Esophagus (tissue), 2 donors: ENCODE measurements at regions not wholly inside any gene's neighbourhood (a gene's known extent, or its start where the extent isn't known, plus 50 kb on each side); places are given as distances from the start of the nearest gene placed in this dataset.
"Not testable (repeated sequence)": the region's sequence is repeated elsewhere in the genome, so short reads cannot be mapped to it uniquely, and the experiment has no call there.

ENCODE experiments used
- H3K27ac ChIP-seq, 2 donors: one replicate each; pipeline ENCODE4 v1.5.1; 2013; ENCODE audit warnings: low read depth in 2 of 2, mild to moderate bottlenecking in 2 of 2, inconsistent platforms in 1 of 2, low read length in 1 of 2, moderate library complexity in 1 of 2
- H3K27me3 ChIP-seq, 2 donors: one replicate each; pipeline ENCODE4 v1.6.1; 2013; ENCODE audit warnings: low read length in 2 of 2, control low read depth in 1 of 2, mild to moderate bottlenecking in 1 of 2; ENCODE audit not compliant: insufficient read depth in 2 of 2, control insufficient read depth in 1 of 2
- H3K36me3 ChIP-seq, 2 donors: one replicate each; pipeline ENCODE4 v1.6.1; 2013; ENCODE audit warnings: low read length in 1 of 2; ENCODE audit not compliant: control insufficient read depth in 2 of 2, insufficient read depth in 2 of 2
- H3K4me1 ChIP-seq, 2 donors: one replicate each; pipeline ENCODE4 v1.6.1; 2013; ENCODE audit warnings: low read length in 1 of 2; ENCODE audit not compliant: control insufficient read depth in 2 of 2, insufficient read depth in 2 of 2
- H3K4me3 ChIP-seq, 2 donors: one replicate each; pipeline ENCODE4 v1.5.1; 2013; ENCODE audit warnings: low read length in 2 of 2, mild to moderate bottlenecking in 2 of 2, low read depth in 1 of 2, moderate library complexity in 1 of 2
- H3K9me3 ChIP-seq, 2 donors: one replicate each; pipeline ENCODE4 v1.6.1; 2013; ENCODE audit warnings: mild to moderate bottlenecking in 2 of 2, low read depth in 1 of 2, low read length in 1 of 2, moderate library complexity in 1 of 2; ENCODE audit not compliant: control insufficient read depth in 2 of 2, insufficient read depth in 1 of 2
- WGBS, 2 donors: extraction: QIAGEN DNeasy Blood & Tissue Kit; methylation state at CpG; one replicate each; pipeline ENCODE4 v1.1.7; 2013; 5-methylcytosine and 5-hydroxymethylcytosine counted together
- donor health status: healthy with polysubstance abuse.
- donor health status: Bipolar disorder and iron deficiency.

GRCh38 chr10:23571884-23572283 lies 133.0 kb downstream of the OTUD1 start:
- Histone ChIP-seq H3K4me3 (no peak overlapping the region), H3K36me3 (no peaks in the 10 kb centered on the region), H3K27ac (no peak overlapping the region), H3K27me3 (no peaks in the 10 kb centered on the region), H3K4me1 (no peaks in the 10 kb centered on the region), H3K9me3 (peaks cover 3% of the 10 kb centered on the region in 2 donors)

- 85 to 89% methylated on average over 2 of the region's 2 CpGs for WGBS, 2 donors
- Histone ChIP-seq H3K4me3 (no peak overlapping the region), H3K27ac (no peak overlapping the region), H3K9me3 (no peaks in the 10 kb centered on the region), H3K36me3 (no peaks in the 10 kb centered on the region), H3K4me1 (no peaks in the 10 kb centered on the region), H3K27me3 (no peaks in the 10 kb centered on the region)
Observed at GRCh38 chr10:23581906-23582450, 143.1 kb downstream of the OTUD1 start.

DNA sequence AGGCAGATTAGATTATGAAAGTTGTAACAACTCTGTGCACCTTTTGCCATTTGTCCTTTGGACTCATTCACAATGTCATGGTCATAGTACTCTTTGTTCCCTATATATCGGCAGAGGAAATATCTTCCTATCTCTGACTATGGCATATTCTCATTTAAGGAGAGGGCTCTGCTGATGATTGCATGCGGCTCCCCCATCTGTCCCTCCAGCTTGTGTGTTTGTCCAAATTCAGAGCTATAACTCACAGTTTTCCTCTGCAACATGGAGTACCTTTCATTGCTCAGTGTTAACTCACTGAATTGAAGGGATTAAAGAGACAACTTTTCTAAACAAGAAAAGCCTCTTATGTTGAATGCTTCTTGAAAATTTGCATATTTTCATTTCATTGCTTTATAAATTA lies 145.5 kb downstream of the OTUD1 start:
- Histone ChIP-seq H3K4me1 (no peaks in the 10 kb centered on the region), H3K27me3 (no peaks in the 10 kb centered on the region), H3K9me3 (no peaks in the 10 kb centered on the region), H3K4me3 (no peak overlapping the region), H3K27ac (no peak overlapping the region), H3K36me3 (no peaks in the 10 kb centered on the region)
- WGBS, 2 donors: 87 to 93% methylated on average over 2 of the region's 2 CpGs

- Histone ChIP-seq H3K27me3 (no peaks in the 10 kb centered on the region), H3K4me1 (no peaks in the 10 kb centered on the region), H3K4me3 (no peak overlapping the region), H3K27ac (no peak overlapping the region), H3K36me3 (no peaks in the 10 kb centered on the region), H3K9me3 (no peaks in the 10 kb centered on the region)
- WGBS, 2 donors: 73 to 90% methylated on average over 1 of the region's 1 CpG
Observed at GRCh38 chr10:23585186-23585585, 146.3 kb downstream of the OTUD1 start.

DNA sequence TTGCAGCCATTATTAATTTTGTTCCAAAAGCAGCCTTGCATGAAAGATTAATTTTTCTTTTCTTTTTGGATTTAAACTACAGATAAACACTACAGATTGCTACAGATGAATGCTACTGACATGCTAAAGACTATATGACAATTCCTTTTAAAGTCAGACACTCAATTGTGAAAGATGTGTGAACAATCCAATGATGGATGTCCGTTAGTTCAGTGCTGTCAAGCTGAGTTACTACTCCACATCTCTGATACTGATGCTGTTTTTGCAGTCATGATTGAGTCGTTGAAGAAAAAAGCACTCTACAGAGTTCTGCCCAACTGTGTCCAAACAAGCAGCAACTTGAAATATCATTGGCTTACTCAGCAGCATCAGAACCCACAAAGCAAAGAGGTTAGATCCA lies 146.8 kb downstream of the OTUD1 start:
- Histone ChIP-seq H3K27ac (no peak overlapping the region), H3K9me3 (no peaks in the 10 kb centered on the region), H3K36me3 (no peaks in the 10 kb centered on the region), H3K27me3 (no peaks in the 10 kb centered on the region), H3K4me3 (no peak overlapping the region), H3K4me1 (no peaks in the 10 kb centered on the region)
- WGBS, 2 donors: 38 to 41% methylated on average over 2 of the region's 2 CpGs

DNA sequence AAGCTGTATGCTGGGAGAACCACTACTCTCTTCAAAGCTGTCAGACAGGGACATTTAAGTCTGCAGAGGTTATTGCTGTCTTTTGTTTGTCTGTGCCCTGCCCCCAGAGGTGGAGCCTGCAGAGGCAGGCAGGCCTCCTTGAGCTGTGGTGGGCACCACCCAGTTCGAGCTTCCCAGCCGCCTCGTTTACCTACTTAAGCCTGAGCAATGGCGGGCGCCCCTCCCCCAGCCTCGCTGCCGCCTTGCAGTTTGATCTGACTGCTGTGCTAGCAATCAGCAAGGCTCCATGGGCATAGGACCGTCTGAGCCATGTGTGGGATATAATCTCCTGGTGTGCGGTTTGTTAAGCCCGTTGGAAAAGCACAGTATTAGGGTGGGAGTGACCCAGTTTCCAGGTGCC lies 156.4 kb downstream of the OTUD1 start:
- not testable (repeated sequence) for H3K36me3 ChIP-seq, H3K27ac ChIP-seq
- 91 to 92% methylated on average over 10 of the region's 10 CpGs for WGBS, 2 donors

DNA sequence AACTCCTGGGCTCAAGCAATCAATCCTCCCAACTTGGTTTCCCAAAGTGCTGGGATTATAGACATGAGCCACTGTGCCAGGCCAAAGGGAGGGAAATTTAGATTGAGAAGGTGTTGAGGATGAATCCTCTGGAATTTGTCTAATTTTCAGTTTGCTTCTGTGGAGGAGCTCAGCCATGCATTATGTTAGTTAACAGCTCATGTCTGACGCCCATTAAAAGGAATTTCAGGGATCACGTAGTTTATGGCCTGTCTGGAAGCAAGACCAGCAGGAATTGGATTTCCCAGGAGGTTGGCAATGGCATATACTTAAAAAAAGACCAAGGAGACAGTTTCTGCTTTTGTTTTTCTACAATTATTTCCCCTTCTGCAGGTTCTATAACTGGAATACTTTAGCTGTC lies 165.7 kb downstream of the OTUD1 start:
- H3K36me3 ChIP-seq: no peaks in the 10 kb centered on the region
- H3K4me3 ChIP-seq: no peak overlapping the region
- H3K27me3 ChIP-seq: no peaks in the 10 kb centered on the region
- no peak overlapping the region for H3K27ac ChIP-seq
- WGBS, 2 donors: 62 to 64% methylated on average over 2 of the region's 2 CpGs
- H3K4me1 ChIP-seq: no peaks in the 10 kb centered on the region
- H3K9me3 ChIP-seq: no peaks in the 10 kb centered on the region

More for the DNA sequence above, 156.4 kb downstream of the OTUD1 start:
- H3K9me3 ChIP-seq, H3K4me1 ChIP-seq, H3K27me3 ChIP-seq, H3K4me3 ChIP-seq: not testable (repeated sequence)

- WGBS, 2 donors: 82% methylated on average over 7 of the region's 7 CpGs
- peaks cover 0 to 3% of the 10 kb centered on the region in 2 donors for H3K4me1 ChIP-seq
- H3K4me3 ChIP-seq: no peak overlapping the region
- no peak overlapping the region for H3K27ac ChIP-seq
- no peaks in the 10 kb centered on the region for H3K9me3 ChIP-seq
- H3K36me3 ChIP-seq: no peaks in the 10 kb centered on the region
- no peaks in the 10 kb centered on the region for H3K27me3 ChIP-seq
Observed at GRCh38 chr10:23606456-23606855, 167.6 kb downstream of the OTUD1 start.

- H3K9me3 ChIP-seq: peaks cover 0 to 2% of the 10 kb centered on the region in 2 donors
- H3K36me3 ChIP-seq: no peaks in the 10 kb centered on the region
- 72 to 82% methylated on average over 7 of the region's 7 CpGs for WGBS, 2 donors
Observed at GRCh38 chr10:23608926-23609325, 170.1 kb downstream of the OTUD1 start.

DNA sequence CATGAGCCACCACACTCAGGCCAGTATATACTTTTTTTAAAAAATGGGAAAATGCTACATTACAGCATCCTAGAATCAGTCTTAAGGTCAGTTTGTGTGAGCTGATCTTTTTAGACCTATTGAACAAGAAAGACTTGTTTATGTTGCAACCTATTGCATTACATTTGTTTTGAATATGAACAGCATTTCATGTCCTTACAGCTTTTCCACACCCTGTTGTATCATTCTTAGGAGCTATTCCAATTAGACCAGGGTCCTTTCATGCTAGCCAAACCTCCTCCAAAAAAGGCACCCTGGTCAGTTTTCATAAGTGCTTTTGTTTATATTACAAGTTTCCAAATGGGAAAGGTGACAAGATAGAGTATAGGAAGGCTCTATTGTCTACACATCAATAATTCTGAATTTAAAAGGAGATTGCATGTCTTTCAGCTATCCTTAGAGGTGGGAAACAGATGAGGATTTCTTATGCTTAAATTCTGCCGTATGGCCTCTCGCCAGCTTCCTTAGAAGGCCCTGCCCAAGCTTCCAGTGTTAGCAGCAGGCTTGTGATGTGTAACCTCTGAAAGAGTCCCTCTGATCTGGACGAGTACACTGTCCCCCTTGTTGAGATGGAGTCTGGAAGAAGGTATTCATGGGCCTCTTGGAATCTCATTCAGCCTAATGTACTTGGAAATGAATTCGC lies 171.9 kb downstream of the OTUD1 start:
- no peak overlapping the region for H3K4me3 ChIP-seq
- no peaks in the 10 kb centered on the region for H3K27me3 ChIP-seq
- peak overlapping the region in 1 of 2 donors; percentile 63 for H3K27ac ChIP-seq
- 55% methylated on average over 4 of the region's 4 CpGs for WGBS, 2 donors
- peaks cover 0 to 2% of the 10 kb centered on the region in 2 donors for H3K9me3 ChIP-seq
- H3K4me1 ChIP-seq: peaks cover 0 to 3% of the 10 kb centered on the region in 2 donors
- H3K36me3 ChIP-seq: no peaks in the 10 kb centered on the region

More at GRCh38 chr10:23608926-23609325, 170.1 kb downstream of the OTUD1 start:
- Histone ChIP-seq H3K4me1 (peaks cover 0 to 3% of the 10 kb centered on the region in 2 donors), H3K4me3 (no peak overlapping the region), H3K27me3 (no peaks in the 10 kb centered on the region), H3K27ac (no peak overlapping the region)
